HG02885 (cell line): ENCODE measurements at regions not wholly inside any gene's neighbourhood (a gene's known extent, or its start where the extent isn't known, plus 50 kb on each side); places are given as distances from the start of the nearest gene placed in this dataset.
"Not testable (repeated sequence)": the region's sequence is repeated elsewhere in the genome, so short reads cannot be mapped to it uniquely, and the experiment has no call there.

ENCODE experiments used
- ATAC-seq: cut with Tn5 transposase; IDR thresholded peaks from one replicate; pipeline ENCODE4 v1.9.1; 2021; ENCODE audit warnings: mild to moderate bottlenecking; ENCODE audit not compliant: unreplicated experiment, poor library complexity

DNA sequence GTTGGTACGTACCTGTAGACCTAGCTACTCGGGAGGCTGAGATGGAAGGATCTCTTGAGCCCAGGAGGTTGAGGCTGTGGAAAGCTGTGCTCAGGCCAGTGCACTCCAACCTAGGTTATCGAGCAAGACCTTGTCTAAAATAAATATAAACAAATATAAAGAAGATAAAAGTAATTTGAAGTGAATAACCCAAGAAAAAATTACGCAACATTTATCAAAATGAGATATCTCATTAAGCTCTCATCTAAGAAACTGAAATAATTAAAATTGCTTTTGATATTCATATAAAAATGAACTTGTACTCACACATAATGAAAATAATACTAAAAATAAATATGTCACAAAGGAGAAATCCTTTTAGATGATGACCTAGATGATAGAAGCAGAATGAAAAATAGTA lies 647.1 kb upstream of the NCAM2 start:
- ATAC-seq = no peak

DNA sequence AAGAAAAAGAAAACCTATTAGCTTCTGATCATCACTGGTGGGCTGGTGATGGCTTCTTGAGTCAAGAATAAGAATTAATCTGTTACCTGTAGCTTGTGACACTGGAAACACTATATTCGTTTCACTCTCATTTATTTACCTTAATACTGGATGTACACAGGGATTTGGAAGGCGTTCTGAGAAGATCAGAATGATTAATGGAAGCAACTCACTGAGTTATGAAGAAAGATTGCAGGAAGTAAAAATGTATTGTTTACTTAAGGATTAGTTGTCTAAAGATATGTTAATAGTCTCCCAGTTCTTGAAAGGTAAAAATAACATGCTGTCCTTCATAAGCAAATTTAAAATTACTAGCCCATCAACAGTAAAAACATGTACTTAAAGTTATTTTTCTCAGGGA lies 644.9 kb upstream of the NCAM2 start:
- no peak for ATAC-seq

DNA sequence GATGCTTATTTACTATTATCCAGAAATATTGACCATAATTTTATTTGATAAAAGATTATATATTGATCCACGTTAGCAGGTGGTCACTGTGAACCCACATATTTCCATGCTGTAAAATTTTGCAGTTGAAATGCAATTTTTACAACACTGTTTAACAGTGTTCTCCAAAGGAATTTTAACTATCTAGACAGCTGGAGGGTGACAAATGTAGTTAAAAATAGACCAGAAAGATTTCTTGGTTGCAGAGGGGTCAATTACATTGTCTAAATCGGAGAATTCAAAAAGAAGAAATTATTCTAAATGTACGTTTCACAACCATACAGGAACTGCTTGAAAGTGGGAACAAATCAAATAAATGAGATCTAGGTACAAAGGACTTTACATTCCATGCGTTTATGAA lies 625.2 kb upstream of the NCAM2 start:
- ATAC-seq = no peak

DNA sequence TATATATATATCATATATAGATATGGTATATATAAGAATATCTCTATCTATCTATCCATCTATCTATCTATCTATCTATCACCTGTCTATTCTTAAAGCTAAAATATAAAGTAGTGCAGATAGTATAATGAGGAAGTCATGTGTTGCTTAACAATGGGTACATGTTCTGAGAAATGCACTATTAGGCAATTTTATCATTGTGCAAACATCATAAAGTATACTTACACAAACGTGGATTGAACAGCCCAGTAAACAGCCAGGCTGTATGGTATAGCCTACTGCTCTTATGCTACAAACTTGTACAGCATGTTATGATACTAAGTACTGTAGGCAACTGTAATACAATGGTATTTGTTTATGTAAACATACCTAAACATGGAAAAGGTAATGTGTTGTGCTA lies 621.0 kb upstream of the NCAM2 start:
- no peak for ATAC-seq

DNA sequence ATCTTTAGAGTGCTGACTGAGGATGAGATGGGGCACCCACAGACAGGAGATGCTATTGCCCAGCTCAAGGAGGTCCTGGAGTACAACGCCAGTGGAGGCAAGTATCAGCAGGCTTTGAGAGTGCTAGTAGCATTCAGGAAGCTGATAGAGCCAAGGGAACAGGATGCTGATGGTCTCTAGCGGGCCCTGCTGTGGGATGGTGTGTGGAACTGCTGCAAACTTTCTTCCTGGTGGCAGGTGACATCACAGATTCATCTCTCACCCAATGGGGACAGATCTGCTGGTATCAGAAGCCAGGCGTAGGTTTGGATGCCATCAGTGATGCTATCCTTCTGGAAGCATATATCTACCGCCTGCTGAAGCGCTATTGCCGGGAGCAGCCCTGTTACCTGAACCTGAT lies 609.8 kb upstream of the NCAM2 start:
- ATAC-seq = no peak

DNA sequence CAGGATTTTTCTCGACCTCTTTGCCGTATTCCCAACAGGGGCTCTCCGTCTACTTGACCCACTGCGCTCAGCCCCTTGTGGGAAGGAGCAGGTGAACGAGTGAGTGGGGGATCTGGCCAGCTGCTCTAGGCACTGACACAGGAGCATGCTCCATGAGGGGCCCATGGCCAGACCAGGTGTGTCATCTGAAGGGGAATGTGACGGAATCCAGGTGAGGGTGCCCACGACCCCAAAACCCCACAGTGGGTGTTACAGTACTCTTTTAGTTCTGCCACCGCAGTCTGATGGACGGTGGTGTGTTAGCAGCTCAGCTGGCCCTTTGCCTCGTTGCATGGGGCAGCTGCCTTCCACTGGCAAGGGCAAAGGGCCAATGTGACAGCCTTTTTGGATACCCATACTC lies 601.4 kb upstream of the NCAM2 start:
- no peak for ATAC-seq

DNA sequence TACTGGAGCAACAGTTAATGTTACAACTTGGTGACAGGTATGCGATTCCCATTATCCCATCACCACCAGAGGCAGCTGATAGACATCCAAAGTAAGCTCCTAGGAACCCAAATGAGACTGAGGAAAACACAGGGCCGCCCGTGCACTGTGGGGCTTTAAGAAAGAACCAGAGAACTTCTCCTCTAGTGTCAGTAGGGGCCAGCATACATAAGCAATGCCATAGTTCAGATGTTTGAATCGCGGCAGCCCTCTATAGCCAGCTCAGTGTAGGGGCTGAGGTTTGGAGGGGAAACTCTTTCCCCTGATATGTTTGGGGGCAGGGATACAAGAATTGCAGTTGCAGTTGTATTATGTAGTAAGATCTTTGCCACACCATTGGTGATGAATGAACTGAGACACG lies 593.3 kb upstream of the NCAM2 start:
- ATAC-seq = no peak

DNA sequence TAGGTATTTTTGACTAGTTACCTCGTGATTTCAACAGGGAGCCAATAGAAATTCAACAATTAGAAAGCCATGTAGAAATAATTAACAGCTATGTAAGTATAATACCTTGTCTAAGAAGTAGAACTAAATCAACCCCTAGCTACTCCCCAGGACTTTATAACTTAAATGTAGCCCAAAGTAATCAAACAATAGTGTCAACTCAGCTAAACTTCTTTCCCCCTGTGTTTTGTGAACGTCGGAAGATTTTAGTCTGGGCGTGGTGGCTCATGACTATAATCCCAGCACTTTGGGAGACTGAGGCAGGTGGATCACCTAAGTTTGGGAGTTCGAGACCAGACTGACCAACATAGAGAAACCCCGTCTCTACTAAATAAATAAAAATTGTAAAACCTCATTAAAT lies 579.9 kb upstream of the NCAM2 start:
- ATAC-seq = no peak

DNA sequence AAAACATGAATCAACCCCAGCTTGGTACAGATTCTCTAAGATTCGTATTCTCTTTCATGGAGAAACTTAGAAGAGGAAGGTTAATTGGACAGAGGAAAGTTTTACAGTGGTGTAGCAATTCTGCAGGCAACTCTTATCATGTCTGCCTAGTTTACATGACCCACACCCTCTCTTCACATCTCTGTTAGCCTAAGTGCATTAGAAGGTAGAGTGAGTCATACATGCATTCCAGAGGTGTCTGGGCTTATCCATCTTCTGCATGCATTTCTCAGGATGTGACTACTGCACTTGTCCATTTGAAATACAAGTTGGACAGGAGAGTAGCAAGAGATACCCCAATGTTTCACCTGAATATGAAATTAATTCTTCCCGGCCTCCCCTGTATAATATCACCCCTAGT lies 578.4 kb upstream of the NCAM2 start:
- ATAC-seq = no peak

DNA sequence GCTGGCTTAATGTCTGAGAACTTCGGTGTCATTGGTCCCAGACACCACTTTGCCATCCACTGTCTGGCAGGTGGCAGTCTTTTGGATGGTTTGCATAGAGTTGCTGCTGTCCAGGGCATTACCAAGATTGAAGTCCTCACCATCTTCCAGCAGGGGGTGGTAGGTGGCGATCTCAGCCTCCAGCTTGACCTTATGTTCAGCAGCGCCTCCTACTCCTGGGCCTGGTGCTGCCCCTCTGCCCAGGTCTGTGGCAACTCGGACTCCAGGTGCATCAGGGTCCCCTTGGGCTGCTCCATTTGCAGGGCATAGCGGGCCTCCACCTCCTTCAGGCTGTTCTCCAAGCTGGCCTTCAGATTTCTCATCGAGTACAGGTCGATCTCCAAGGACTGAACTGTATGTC lies 573.3 kb upstream of the NCAM2 start:
- ATAC-seq = no peak

DNA sequence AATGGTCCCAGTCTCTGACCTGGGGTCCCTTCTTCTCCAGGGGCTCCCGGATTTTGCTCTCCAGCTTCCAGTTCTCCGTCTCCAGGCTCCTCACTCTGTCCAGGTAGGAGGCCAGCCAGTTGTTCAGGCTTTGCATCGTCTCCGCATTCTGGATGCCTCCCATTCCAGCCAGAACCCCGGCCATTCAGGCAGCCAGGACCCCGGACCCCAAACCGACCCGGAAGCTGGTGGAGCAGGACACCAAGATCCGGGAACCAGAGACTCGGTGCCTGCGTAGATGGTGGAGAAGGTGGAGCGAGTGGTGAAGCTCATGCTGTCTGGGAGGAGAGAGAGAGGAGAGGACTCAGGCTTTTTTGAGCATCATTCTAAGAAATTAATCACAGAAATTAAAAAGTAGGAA lies 572.4 kb upstream of the NCAM2 start:
- ATAC-seq = no peak

DNA sequence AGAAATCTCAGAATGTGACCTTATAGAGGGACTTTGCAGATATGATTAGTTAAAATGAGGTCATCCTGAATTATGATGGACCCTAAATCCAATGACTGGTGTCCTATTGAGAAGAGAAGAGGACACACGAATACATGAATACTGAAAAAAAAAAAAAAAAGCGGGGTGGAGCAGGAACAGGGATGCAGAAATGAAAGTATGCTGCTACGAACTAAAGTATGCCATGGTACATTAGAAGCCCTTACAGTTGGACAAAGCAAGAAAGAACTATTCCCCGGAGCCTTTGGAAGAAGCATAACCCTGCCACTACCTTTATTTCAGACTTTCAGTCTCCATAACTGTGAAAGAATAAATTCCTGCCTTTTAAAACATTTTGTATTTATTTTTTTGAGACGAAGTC lies 557.9 kb upstream of the NCAM2 start:
- ATAC-seq = no peak

DNA sequence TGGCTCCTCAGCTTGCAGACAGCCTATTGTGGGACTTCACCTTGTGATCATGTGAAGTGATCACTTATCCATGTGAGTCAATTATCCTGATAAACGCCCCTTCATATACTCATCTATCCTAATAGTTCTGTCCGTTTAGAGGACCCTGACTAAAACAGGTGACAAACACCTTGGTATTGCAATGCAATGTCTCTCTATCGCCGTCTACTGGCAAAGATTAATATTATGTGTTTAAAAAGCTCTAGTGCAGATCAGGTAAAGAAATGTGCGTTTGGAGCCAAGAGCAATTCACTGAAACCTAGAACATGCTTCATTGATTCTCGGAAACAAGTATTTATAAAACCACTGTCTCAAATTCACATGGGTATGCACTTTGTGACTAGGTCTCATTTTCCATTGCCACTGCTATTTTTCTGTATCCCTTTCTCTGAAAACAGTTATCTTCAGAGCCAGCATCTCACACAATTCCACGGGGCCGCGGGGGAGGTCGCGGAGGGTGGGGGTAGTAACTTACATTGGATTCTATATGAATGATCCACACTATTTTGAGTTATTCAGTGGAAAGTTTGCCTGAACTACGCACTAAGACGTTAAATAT lies 554.6 kb upstream of the NCAM2 start:
- no peak for ATAC-seq

DNA sequence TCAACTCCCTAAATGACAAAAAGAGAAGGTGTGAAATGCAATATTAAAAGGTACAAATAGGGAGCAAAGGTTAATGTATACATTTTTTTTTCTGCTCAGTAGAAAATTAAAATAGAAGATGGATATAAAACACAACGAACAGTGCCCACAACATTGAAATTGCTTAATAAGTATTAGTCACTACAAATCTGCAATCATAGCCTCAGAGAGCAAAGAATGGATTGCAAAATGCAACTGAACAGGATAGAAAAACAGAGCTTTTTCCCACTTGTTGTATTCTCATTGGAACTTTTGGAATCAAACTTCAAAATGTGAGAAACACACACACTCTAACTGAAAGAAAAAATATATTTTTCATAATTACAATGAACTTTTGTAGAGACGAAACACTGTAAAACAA lies 552.2 kb upstream of the NCAM2 start:
- no peak for ATAC-seq

DNA sequence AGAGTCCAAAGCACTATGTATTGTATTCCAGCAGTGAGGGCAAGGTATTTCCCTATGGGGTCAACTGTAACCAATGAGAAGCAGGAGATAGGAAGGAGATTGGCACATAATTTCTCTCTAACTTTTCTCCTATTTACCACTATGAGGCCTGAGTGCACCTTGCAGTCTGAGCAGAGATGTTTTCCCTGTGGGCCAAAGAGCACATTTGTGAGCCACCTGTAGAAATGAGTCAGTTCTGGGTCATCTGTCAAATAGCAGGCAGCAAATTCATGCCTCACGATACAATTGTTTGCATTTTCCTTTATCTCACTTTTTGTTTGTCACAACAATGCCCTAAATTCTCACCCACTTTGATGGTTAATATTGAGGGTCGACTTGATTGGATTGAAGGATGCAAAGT lies 547.2 kb upstream of the NCAM2 start:
- no peak for ATAC-seq

DNA sequence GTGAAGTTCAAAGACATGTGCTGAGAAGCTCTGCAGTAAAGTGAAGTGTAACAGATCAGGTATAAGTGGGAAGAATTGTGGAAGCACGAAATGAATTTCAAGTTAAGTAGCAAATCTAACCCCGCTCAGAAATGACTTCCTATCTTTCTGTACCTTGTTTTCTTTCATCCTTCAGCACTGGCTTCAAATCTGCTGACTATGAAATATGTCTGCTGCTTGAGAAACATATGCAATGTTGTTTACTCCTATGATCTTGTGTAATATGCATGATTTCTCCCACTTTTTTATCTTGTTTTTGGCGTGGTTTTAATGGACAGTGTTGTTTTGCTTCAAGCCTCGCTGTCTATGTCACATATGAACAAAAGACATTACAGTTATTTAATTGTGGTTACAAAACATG lies 545.3 kb upstream of the NCAM2 start:
- no peak for ATAC-seq

DNA sequence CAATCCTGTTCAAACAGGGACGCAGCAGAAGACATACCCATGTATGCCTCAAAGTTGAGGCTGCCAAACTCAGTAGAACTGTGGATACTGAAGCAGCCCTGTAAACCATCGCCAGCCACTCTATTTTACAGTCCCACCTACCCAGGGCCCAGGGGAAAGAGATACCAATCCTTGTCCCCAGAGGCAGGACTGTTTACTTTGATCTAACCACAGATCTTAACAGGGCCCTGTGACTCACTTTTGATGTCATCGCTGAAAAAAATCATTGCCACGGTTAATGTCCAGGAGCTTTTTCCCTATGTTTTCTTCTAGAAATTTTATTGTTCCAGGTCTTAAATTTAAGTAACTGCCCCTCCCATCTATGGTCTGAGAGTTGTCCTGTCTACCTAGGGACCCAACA lies 538.4 kb upstream of the NCAM2 start:
- no peak for ATAC-seq

DNA sequence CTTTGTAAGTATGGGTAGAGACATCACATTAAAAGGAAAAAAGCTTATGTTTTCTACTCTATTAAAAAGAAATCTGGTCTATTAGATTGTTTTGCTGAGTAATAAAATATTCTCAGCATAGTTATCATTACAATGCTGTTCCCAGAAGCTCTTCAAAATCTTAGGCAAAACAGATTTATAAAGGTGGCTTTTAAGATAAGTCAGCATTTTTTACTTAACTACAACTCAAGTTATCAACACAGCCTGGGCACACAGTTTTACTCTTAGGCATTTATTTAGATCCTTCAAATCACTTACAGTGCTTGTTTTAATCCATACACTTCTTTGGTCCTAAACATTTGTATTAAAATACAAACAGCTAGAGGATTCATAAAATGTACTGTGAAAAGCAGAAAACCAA lies 534.8 kb upstream of the NCAM2 start:
- no peak for ATAC-seq

DNA sequence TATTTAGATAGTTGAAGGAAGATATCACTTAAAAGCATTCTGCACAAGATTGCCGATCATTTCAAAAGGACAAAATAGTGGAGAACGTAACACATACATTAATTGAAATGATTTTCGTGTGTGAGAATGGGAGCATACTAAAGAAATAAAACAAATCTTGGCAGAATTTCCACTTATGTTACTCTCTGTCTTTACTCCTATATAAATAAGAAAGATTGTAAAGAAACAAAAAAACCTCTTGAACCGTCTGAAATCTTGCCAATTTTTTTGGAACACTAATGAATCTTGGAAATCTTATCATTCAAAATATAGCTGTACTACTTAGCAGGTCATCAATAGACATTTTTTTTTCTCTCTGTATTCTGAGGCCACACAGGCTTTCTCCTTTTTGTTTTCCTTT lies 528.8 kb upstream of the NCAM2 start:
- ATAC-seq = no peak

DNA sequence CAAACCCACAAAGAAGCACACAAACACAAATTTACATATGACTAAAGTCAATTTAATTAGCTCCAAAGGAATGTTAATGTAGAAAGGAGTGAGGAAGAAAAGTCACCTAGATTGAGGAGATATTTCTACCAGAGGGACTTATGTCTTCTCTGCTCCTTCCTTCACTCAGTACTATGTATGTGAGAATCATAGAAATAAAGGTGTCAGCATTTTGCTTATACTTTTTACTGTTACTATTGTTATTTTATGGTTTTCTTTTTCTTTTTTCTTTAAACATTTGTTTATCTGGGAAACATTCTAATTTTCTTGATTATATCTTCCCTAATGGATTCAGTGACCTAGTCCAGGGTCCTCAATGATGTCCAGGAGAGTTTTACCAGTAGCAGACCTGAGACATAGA lies 511.9 kb upstream of the NCAM2 start:
- ATAC-seq = no peak

DNA sequence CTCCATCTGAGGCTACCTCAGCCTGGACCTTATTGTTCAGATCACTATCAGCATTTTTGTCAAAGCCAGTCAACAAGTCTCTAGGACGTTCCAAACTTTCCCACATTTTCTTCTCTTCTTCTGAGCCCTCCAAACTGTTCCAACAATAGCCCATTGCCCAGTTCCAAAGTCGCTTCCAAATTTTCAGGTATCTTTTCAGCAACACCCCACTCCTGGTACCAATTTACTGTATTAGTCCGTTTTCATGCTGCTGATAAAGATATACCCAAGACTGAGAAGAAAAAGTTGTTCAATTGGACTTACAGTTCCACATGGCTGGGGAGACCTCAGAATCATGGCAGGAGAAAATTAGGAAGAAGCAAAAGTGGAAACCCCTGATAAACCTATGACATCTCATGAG lies 495.3 kb upstream of the NCAM2 start:
- not testable (repeated sequence) for ATAC-seq

DNA sequence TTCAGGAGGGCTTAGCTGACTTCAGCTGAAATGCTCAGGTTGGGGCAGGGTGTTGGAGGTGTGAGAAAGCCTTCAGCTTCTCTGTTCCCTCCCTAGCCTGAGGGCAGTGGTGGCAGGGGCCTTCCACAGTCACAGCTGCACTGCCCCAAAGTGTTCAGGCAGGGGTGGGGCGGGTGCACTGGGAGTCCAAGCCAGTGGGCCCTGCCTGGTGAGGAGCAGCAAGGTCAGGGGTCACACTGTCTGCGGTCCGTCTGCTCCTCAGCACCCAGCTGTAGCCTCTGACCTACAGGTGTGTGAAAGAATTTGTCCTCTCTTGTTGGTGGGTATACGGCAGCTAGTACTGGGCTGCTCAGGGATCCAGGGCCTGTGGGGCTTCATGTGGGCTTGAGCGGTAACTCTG lies 490.4 kb upstream of the NCAM2 start:
- ATAC-seq = no peak

DNA sequence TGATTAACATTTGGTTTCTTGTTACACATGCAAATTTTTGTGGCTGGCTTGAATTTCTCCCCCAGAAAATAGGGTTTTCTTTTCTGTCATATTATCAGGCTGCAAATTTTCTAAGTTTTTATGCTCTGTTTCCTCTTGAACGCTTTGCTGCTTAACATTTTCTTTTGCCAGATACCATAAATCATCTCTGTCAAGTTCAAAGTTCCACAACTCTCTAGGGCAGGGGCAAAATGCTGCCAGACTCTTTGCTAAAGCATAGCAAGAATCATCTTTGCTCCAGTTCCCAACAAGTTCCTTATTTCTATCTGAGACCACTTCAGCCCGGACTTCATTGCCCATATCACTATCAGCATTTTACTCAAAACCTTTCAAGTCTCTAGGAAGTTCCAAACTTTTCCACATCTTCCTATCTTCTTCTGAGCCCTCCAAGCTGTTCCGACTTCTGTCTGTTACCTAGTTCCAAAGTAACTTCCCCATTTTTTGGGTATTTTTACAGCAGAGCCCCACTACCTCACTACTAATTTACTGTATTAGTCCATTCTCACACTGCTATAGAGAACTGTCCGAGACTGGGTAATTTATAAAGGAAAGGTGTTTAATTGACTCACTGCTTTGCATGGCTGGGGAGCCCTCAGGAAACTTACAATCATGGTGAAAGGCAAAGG lies 486.9 kb upstream of the NCAM2 start:
- ATAC-seq = no peak
